Transverse colon (tissue), 4 donors: ENCODE measurements at regions not wholly inside any gene's neighbourhood (a gene's known extent, or its start where the extent isn't known, plus 50 kb on each side); places are given as distances from the start of the nearest gene placed in this dataset.

Experiments
- CTCF ChIP-seq, 5 experiments: fragments of 200-600 bp in 3 of 5; fragments of 450-650 bp in 2 of 5; sonication (generic) in 3 of 5; IDR thresholded peaks; 1 replicate in 2 of 5; 2 replicates in 3 of 5; pipeline ENCODE4 v1.5.1; 2016 to 2017; ENCODE audit warnings: antibody characterized with exemption in 5 of 5, inconsistent platforms in 3 of 5, mild to moderate bottlenecking in 2 of 5, moderate library complexity in 1 of 5
- EP300 ChIP-seq: sonication (generic); formaldehyde crosslinking; IDR thresholded peaks from one replicate; pipeline ENCODE4 v1.6.1; 2017; ENCODE audit warnings: antibody characterized with exemption, low read depth
- POLR2A ChIP-seq: fragments of 450-650 bp; IDR thresholded peaks from one replicate; pipeline ENCODE4 v1.6.1; 2016; ENCODE audit warnings: antibody characterized with exemption, mild to moderate bottlenecking, moderate library complexity
- POLR2AphosphoS5 ChIP-seq, 3 donors: sonication (generic); formaldehyde crosslinking; IDR thresholded peaks; one replicate each; pipeline ENCODE4 v1.6.1; 2016; ENCODE audit warnings: antibody characterized with exemption in 3 of 3

GRCh38 chr7:116351966-116352365, 141.6 kb downstream of the TES start:
- no peak for TF ChIP-seq EP300
- TF ChIP-seq CTCF (IDR thresholded peaks at IDR 0.05), result no peak
- TF ChIP-seq POLR2A, result no peak
- no peak for TF ChIP-seq POLR2AphosphoS5 (IDR thresholded peaks at IDR 0.05)
